ENCODE measurements at regions not wholly inside any gene's neighbourhood (a gene's known extent, or its start where the extent isn't known, plus 50 kb on each side); places are given as distances from the start of the nearest gene placed in this dataset.

- no peaks in the 10 kb centered on the region for H3K27me3 ChIP-seq
- H3K4me3 ChIP-seq = no peak overlapping the region
- intact Hi-C loops (cut with DNase I; ENCODE audit: low total_unique reads) = no loop called here
- H3K27ac ChIP-seq = no peak overlapping the region
- TF ChIP-seq POLR2A (IDR thresholded peaks at IDR 0.05) = no peak
- no peak for TF ChIP-seq CTCF (IDR thresholded peaks at IDR 0.05)
- no peaks in the 10 kb centered on the region for H3K36me3 ChIP-seq
- H3K4me1 ChIP-seq = no peaks in the 10 kb centered on the region
- DNase-seq = no peak
- H3K9me3 ChIP-seq = no peaks in the 10 kb centered on the region
These were observed 53.2 kb upstream of the ARG1 start for GRCh38 chr6:131519670-131520436.

Data from uterus (tissue), 3 donors.